HepG2 (cell line): ENCODE measurements at regions not wholly inside any gene's neighbourhood (a gene's known extent, or its start where the extent isn't known, plus 50 kb on each side); places are given as distances from the start of the nearest gene placed in this dataset.

Experiments
- ATAC-seq: fragments of 200-7000 bp; cut with Tn5 transposase; 3 replicates; pipeline ENCODE4 v1.9.1; 2020; ENCODE audit warnings: mild to moderate bottlenecking, moderate library complexity
- BruUV-seq: library from RNA; stranded (reverse); fragments of 400-500 nt; replicated peaks from 2 replicates; lab custom pipeline; 2021; lab: Mats Ljungman, UMichigan
- CTCF ChIA-PET: fragments of 300-600 bp; formaldehyde crosslinking; extraction: SDS; loops from one replicate; lab custom pipeline; 2021; ENCODE audit warnings: low total read pairs, inconsistent platforms, low intra/inter-chr PET ratio; lab: Yijun Ruan, JAX
- POLR2A ChIA-PET: fragments of 350-600 bp; sonication (Branson Sonifier 250); formaldehyde crosslinking; loops from one replicate; lab custom pipeline; 2020; ENCODE audit warnings: antibody characterized with exemption, inconsistent platforms; lab: Yijun Ruan, JAX
- DNase-seq: peaks from one replicate; pipeline ENCODE4 v3.0.0-alpha.2; 2015; ENCODE audit warnings: low spot score
- FAIRE-seq: peaks from 3 replicates; lab custom pipeline; 2011; peaks lifted over from hg19 to GRCh38; lab: Jason Lieb, UNC
- H2AFZ ChIP-seq: one replicate; pipeline ENCODE4 v1.6.1; 2011; ENCODE audit warnings: low read length, inconsistent platforms
- H3K27ac ChIP-seq: fragments of 300-600 bp; 3 replicates; pipeline ENCODE4 v1.8.0; 2011; ENCODE audit warnings: mixed run types, mild to moderate bottlenecking, mixed read lengths, low read length, inconsistent platforms; ENCODE audit not compliant: insufficient read depth; ENCODE audit errors: extremely low read length
- H3K27me3 ChIP-seq, 2 experiments: fragments of 200-600 bp in 1 of 2; 2 replicates in 1 of 2; 3 replicates in 1 of 2; pipeline versions ENCODE4 v1.6.0 to v1.8.0; 2011; ENCODE audit warnings: low read length in 2 of 2, mild to moderate bottlenecking in 2 of 2, moderate library complexity in 2 of 2, inconsistent platforms in 1 of 2; ENCODE audit not compliant: insufficient read depth in 2 of 2, control insufficient read depth in 1 of 2
- H3K36me3 ChIP-seq, 2 experiments: fragments of 200-600 bp in 1 of 2; replicated peaks in 1 of 2; 2 replicates in 1 of 2; 3 replicates in 1 of 2; pipeline versions ENCODE4 v1.5.1 to v1.8.0; 2011; ENCODE audit warnings: low read length in 2 of 2, inconsistent platforms in 1 of 2; ENCODE audit not compliant: insufficient read depth in 2 of 2, control insufficient read depth in 1 of 2
- H3K4me1 ChIP-seq: 2 replicates; pipeline ENCODE4 v1.5.1; 2012; ENCODE audit warnings: low read length, inconsistent platforms; ENCODE audit not compliant: insufficient read depth
- H3K4me2 ChIP-seq: 2 replicates; pipeline ENCODE4 v1.6.0; 2011; ENCODE audit warnings: low read depth, low read length, inconsistent platforms
- H3K4me3 ChIP-seq, 3 experiments: fragments of 200-600 bp in 1 of 3; sonication (generic), shearing (Covaris generic) in 1 of 3; replicated peaks in 1 of 3; 2 replicates each; pipeline ENCODE4 v1.5.1; 2011 to 2016; ENCODE audit warnings: low read length in 3 of 3, inconsistent platforms in 2 of 3, low read depth in 2 of 3, mild to moderate bottlenecking in 2 of 3, control low read depth in 1 of 3, mixed read lengths in 1 of 3; ENCODE audit not compliant: insufficient read depth in 1 of 3
- H3K79me2 ChIP-seq: one replicate; pipeline ENCODE4 v1.6.1; 2011; ENCODE audit warnings: low read length, inconsistent platforms; ENCODE audit not compliant: insufficient read depth
- H3K9ac ChIP-seq: 2 replicates; pipeline ENCODE4 v1.6.0; 2011; ENCODE audit warnings: mild to moderate bottlenecking, low read depth, low read length, inconsistent platforms; ENCODE audit not compliant: insufficient read depth
- H3K9me3 ChIP-seq: 2 replicates; pipeline ENCODE4 v1.5.1; 2012; ENCODE audit warnings: mild to moderate bottlenecking, low read length
- H4K20me1 ChIP-seq: 2 replicates; pipeline ENCODE4 v1.6.0; 2011; ENCODE audit warnings: inconsistent platforms, mild to moderate bottlenecking, low read length, moderate library complexity; ENCODE audit not compliant: insufficient read depth
- AHDC1 ChIP-seq: sonication (generic); formaldehyde crosslinking; IDR thresholded peaks from 2 replicates; pipeline ENCODE4 v1.5.1; 2020; ENCODE audit warnings: mild to moderate bottlenecking, missing genetic modification reagents, borderline replicate concordance
- DNMT1 ChIP-seq: sonication (generic); formaldehyde crosslinking; IDR thresholded peaks from 2 replicates; pipeline ENCODE4 v1.5.1; 2020; ENCODE audit warnings: mild to moderate bottlenecking, missing genetic modification reagents
- FOXA1 ChIP-seq, 2 experiments: fragments of 450-650 bp in 1 of 2; sonication (generic) in 1 of 2; formaldehyde crosslinking in 1 of 2; IDR thresholded peaks; 2 replicates each; pipeline versions ENCODE4 v1.4.0 to v1.6.1; 2016 to 2020; ENCODE audit warnings: missing genetic modification reagents in 1 of 2
- HMGA1 ChIP-seq: sonication (generic); formaldehyde crosslinking; conservative IDR thresholded peaks from 2 replicates; pipeline ENCODE4 v1.4.0; 2020; ENCODE audit warnings: missing genetic modification reagents
- MZF1 ChIP-seq: sonication (generic); formaldehyde crosslinking; IDR thresholded peaks from 2 replicates; pipeline ENCODE4 v1.8.1; 2023; ENCODE audit warnings: mild to moderate bottlenecking, missing genetic modification reagents, borderline replicate concordance
- PLRG1 ChIP-seq: fragments of 450-650 bp; conservative IDR thresholded peaks from 2 replicates; pipeline ENCODE4 v1.6.1; 2016
- RAD21 ChIP-seq: fragments of 450-650 bp; formaldehyde crosslinking; IDR thresholded peaks from 2 replicates; pipeline ENCODE4 v1.5.0; 2020; ENCODE audit warnings: mild to moderate bottlenecking
- SYNCRIP ChIP-seq: fragments of 200-400 bp; formaldehyde crosslinking; IDR thresholded peaks from 2 replicates; pipeline ENCODE4 v1.6.1; 2018; ENCODE audit warnings: mild to moderate bottlenecking, low read depth, low read length; ENCODE audit not compliant: insufficient read depth
- XBP1 ChIP-seq: sonication (generic); formaldehyde crosslinking; IDR thresholded peaks from 2 replicates; pipeline ENCODE4 v1.5.0; 2020; ENCODE audit warnings: missing genetic modification reagents
- ZNF101 ChIP-seq: sonication (generic); formaldehyde crosslinking; IDR thresholded peaks from 2 replicates; pipeline ENCODE4 v1.4.0; 2020; ENCODE audit warnings: mild to moderate bottlenecking, low read depth, missing genetic modification reagents, borderline replicate concordance
- ZNF12 ChIP-seq: sonication (generic); formaldehyde crosslinking; IDR thresholded peaks from 2 replicates; pipeline ENCODE4 v1.5.0; 2020; ENCODE audit warnings: missing genetic modification reagents
- ZNF143 ChIP-seq: sonication (generic); formaldehyde crosslinking; IDR thresholded peaks from 2 replicates; pipeline ENCODE4 v1.4.0; 2020; ENCODE audit warnings: missing genetic modification reagents
- ZNF329 ChIP-seq: sonication (generic); formaldehyde crosslinking; IDR thresholded peaks from 2 replicates; pipeline ENCODE4 v1.9.0; 2021; ENCODE audit warnings: low read depth, mild to moderate bottlenecking, missing genetic modification reagents
- ZNF33A ChIP-seq: sonication (generic); formaldehyde crosslinking; IDR thresholded peaks from 2 replicates; pipeline ENCODE4 v1.5.1; 2020; ENCODE audit warnings: missing genetic modification reagents, mild to moderate bottlenecking, moderate library complexity, borderline replicate concordance
- ZNF431 ChIP-seq: sonication (generic); formaldehyde crosslinking; IDR thresholded peaks from 2 replicates; pipeline ENCODE4 v1.9.0; 2022; ENCODE audit warnings: missing genetic modification reagents, low read depth, mild to moderate bottlenecking, borderline replicate concordance
- ZNF441 ChIP-seq: sonication (generic); formaldehyde crosslinking; IDR thresholded peaks from 2 replicates; pipeline ENCODE4 v1.7.0; 2021; ENCODE audit warnings: missing genetic modification reagents, borderline replicate concordance
- ZNF567 ChIP-seq: sonication (generic); formaldehyde crosslinking; IDR thresholded peaks from 2 replicates; pipeline ENCODE4 v1.8.1; 2023; ENCODE audit warnings: mild to moderate bottlenecking, missing genetic modification reagents, borderline replicate concordance
- ZNF569 ChIP-seq: sonication (generic); formaldehyde crosslinking; IDR thresholded peaks from 2 replicates; pipeline ENCODE4 v1.5.0; 2020; ENCODE audit warnings: mild to moderate bottlenecking, missing genetic modification reagents, moderate library complexity, borderline replicate concordance
- ZNF660 ChIP-seq: sonication (generic); formaldehyde crosslinking; IDR thresholded peaks from 2 replicates; pipeline ENCODE4 v1.5.1; 2020; ENCODE audit warnings: mild to moderate bottlenecking, low read depth, missing genetic modification reagents, borderline replicate concordance
- WGBS: methylation state at CpG from one replicate; pipeline ENCODE4 v1.1.6; 2017; ENCODE audit warnings: low lambda C conversion rate; 5-methylcytosine and 5-hydroxymethylcytosine counted together
- in situ Hi-C: cut with HindIII; loops from 2 replicates; pipeline ENCODE4 v1.10.0; 2017; ENCODE audit warnings: low pct_unique_long_range_greater_than_20kb; ENCODE audit not compliant: extremely low pct_ligation_motif_present
- intact Hi-C: fragments of 100-400 bp; cut with micrococcal nuclease; formaldehyde crosslinking; loops from one replicate; pipeline ENCODE4 v1.10.0; 2022; ENCODE audit not compliant: unreplicated experiment
- TF ChIP-seq, protein P1 (sequence below): sonication (generic); formaldehyde crosslinking; IDR thresholded peaks from 2 replicates; pipeline ENCODE4 v1.8.0; 2022; ENCODE audit warnings: mild to moderate bottlenecking, missing genetic modification reagents, moderate library complexity

DNA sequence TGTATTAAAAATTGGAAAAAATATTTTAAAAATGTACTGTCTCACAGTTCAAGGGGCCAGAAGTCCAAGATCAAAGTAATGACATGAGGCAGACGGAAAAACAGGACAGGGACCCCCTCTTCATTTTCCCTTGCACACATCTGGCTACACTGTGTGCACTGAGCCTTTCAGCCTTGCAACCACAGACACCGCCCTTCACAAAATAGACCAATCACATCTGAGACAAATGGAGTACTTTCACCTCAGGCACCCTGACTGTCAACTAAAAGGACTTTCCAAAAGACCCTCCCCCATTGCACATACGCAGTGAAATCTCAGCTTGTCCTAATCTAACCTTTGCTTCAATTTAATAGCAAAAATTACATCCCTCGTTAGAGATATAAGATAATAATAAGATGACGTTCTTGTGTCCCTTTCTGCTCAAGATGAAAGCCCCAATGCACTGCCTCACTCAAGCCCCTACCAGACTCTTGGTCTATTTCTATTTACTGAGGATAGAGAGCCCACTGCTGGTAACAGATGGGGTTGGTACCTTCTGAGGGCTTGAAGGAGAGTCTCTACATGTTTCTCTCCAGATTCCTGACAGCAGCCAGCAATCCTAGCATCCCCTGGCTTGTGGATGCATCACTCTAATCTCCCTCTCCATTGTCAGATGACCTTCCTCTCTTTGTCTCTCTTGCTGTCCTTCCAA is 514.8 kb upstream of the ADAMTS16 start:
- no peak for ATAC-seq
- H4K20me1 ChIP-seq, result no peaks in the 10 kb centered on the region

More for the DNA sequence above, 514.8 kb upstream of the ADAMTS16 start:
- TF ChIP-seq AHDC1 (CRISPR knock-in tag) (no peak), ZNF441 (CRISPR knock-in tag) (no peak), ZNF660 (CRISPR knock-in tag) (no peak), HMGA1 (CRISPR knock-in tag) (no peak), FOXA1 (IDR thresholded peaks at IDR 0.05) (no peak), FOXA1 (CRISPR knock-in tag; IDR thresholded peaks at IDR 0.05) (no peak), XBP1 (CRISPR knock-in tag) (no peak), ZNF569 (CRISPR knock-in tag) (no peak), ZNF567 (no peak), ZNF12 (CRISPR knock-in tag) (no peak), RAD21 (no peak), ZNF33A (no peak), ZNF329 (CRISPR knock-in tag) (no peak), MZF1 (CRISPR knock-in tag) (no peak), SYNCRIP (no peak), ZNF143 (CRISPR knock-in tag) (no peak), ZNF431 (no peak), ZNF101 (no peak), PLRG1 (no peak), DNMT1 (no peak)
- TF ChIP-seq, protein P1, sequence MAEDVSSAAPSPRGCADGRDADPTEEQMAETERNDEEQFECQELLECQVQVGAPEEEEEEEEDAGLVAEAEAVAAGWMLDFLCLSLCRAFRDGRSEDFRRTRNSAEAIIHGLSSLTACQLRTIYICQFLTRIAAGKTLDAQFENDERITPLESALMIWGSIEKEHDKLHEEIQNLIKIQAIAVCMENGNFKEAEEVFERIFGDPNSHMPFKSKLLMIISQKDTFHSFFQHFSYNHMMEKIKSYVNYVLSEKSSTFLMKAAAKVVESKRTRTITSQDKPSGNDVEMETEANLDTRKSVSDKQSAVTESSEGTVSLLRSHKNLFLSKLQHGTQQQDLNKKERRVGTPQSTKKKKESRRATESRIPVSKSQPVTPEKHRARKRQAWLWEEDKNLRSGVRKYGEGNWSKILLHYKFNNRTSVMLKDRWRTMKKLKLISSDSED (CRISPR knock-in tag), result no peak
- intact Hi-C loops (no loop called here), in situ Hi-C loops (no loop called here)
- no TSS peak for BruUV-seq
- 0 out of 2 replicates have a peak, but pooled peaks cover 4% of the 10 kb centered on the region for H3K9me3 ChIP-seq
- no peak overlapping the region for H3K4me3 ChIP-seq
- no peak overlapping the region for H2AFZ ChIP-seq
- DNase-seq (no peak), FAIRE-seq (no peak)
- H3K4me2 ChIP-seq, result no peak overlapping the region
- no peak overlapping the region for H3K9ac ChIP-seq
- H3K4me1 ChIP-seq, result no peaks in the 10 kb centered on the region
- POLR2A ChIA-PET, result no interaction called here
- H3K36me3 ChIP-seq, result no peaks in the 10 kb centered on the region
- 0% methylated on average over 5 of the region's 5 CpGs for WGBS
- H3K27ac ChIP-seq, result no peak overlapping the region
- CTCF ChIA-PET, result no interaction called here
- no peaks in the 10 kb centered on the region for H3K79me2 ChIP-seq
- H3K27me3 ChIP-seq, result no peaks in the 10 kb centered on the region
